ENCODE measurements at regions not wholly inside any gene's neighbourhood (a gene's known extent, or its start where the extent isn't known, plus 50 kb on each side); places are given as distances from the start of the nearest gene placed in this dataset.

DNA sequence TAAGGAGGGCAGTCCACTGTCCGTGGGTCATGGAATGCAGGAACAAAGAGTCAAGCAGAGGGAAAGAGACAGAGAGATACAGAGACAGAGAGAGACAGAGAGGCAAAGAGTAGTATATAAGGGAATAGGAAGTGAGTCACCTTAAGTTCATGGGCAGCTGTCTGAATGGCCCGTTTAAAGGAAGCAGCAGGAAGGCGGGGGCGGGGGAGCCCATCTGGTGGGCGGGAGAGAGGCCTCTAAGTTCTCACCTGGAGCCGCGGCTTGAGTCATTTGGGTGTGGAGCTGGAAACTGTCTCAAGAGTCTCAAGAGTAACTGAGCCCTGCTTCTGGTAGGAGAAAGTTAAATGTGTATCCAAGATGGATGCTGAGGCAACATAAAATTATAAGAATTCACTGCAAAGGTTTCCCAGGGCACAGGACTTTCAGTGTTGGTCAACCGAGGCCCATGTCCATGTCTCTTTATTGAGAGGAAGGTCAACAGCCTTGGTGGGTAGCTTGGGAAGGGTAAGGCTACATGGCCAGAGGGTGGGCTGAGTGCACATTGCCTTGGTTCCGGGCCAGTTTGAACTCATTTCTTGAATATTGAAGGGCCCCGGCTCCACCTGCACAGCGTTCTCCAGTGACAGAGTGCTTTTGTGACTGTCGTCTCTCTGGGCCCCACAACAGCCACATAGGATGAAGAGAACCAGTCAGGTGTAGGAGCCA is 85.5 kb upstream of the CACUL1 start:
- TF ChIP-seq POLR2AphosphoS5 (IDR thresholded peaks at IDR 0.05; ENCODE audit: low read depth, low read length) (no peak), NRF1 (IDR thresholded peaks at IDR 0.05; ENCODE audit: low read depth, low read length) (no peak)
- TF ChIP-seq, protein P1, sequence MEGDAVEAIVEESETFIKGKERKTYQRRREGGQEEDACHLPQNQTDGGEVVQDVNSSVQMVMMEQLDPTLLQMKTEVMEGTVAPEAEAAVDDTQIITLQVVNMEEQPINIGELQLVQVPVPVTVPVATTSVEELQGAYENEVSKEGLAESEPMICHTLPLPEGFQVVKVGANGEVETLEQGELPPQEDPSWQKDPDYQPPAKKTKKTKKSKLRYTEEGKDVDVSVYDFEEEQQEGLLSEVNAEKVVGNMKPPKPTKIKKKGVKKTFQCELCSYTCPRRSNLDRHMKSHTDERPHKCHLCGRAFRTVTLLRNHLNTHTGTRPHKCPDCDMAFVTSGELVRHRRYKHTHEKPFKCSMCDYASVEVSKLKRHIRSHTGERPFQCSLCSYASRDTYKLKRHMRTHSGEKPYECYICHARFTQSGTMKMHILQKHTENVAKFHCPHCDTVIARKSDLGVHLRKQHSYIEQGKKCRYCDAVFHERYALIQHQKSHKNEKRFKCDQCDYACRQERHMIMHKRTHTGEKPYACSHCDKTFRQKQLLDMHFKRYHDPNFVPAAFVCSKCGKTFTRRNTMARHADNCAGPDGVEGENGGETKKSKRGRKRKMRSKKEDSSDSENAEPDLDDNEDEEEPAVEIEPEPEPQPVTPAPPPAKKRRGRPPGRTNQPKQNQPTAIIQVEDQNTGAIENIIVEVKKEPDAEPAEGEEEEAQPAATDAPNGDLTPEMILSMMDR (IDR thresholded peaks at IDR 0.05) = no peak
